Muscle layer of duodenum (tissue), 2 donors: ENCODE measurements at regions not wholly inside any gene's neighbourhood (a gene's known extent, or its start where the extent isn't known, plus 50 kb on each side); places are given as distances from the start of the nearest gene placed in this dataset.
"Not testable (repeated sequence)": the region's sequence is repeated elsewhere in the genome, so short reads cannot be mapped to it uniquely, and the experiment has no call there.

Source experiments
- H3K27ac ChIP-seq: one replicate; pipeline ENCODE4 v1.7.0; 2013; ENCODE audit warnings: mild to moderate bottlenecking, low read length
- H3K27me3 ChIP-seq: one replicate; pipeline ENCODE4 v1.7.0; 2013; ENCODE audit warnings: low read depth, mild to moderate bottlenecking, control low read depth, low read length
- H3K36me3 ChIP-seq, 2 donors: one replicate each; pipeline ENCODE4 v1.7.0; 2013; ENCODE audit warnings: low read length in 2 of 2, control low read depth in 1 of 2, mild to moderate bottlenecking in 1 of 2; ENCODE audit not compliant: insufficient read depth in 2 of 2, control insufficient read depth in 1 of 2
- H3K4me1 ChIP-seq, 2 donors: one replicate each; pipeline ENCODE4 v1.7.0; 2013; ENCODE audit warnings: low read length in 2 of 2, mild to moderate bottlenecking in 2 of 2, control low read depth in 1 of 2, moderate library complexity in 1 of 2; ENCODE audit not compliant: insufficient read depth in 2 of 2, control insufficient read depth in 1 of 2
- H3K4me3 ChIP-seq, 2 donors: one replicate each; pipeline ENCODE4 v1.7.0; 2013; ENCODE audit warnings: low read length in 2 of 2, low read depth in 1 of 2, mild to moderate bottlenecking in 1 of 2
- H3K9me3 ChIP-seq, 2 donors: one replicate each; pipeline ENCODE4 v1.7.0; 2013; ENCODE audit warnings: low read length in 2 of 2, control low read depth in 1 of 2, mild to moderate bottlenecking in 1 of 2; ENCODE audit not compliant: control insufficient read depth in 1 of 2
- donor health status: healthy.

- H3K4me3 ChIP-seq, result no peak overlapping the region
- H3K36me3 ChIP-seq, result no peaks in the 10 kb centered on the region
- H3K27me3 ChIP-seq, result no peaks in the 10 kb centered on the region
- no peak overlapping the region for H3K27ac ChIP-seq
- no peaks in the 10 kb centered on the region for H3K4me1 ChIP-seq
- H3K9me3 ChIP-seq, result no peaks in the 10 kb centered on the region
Observed at GRCh38 chr10:107542016-107542415, 377.5 kb upstream of the SORCS1 start.

- Histone ChIP-seq H3K27ac (no peak overlapping the region), H3K27me3 (no peaks in the 10 kb centered on the region), H3K9me3 (no peaks in the 10 kb centered on the region), H3K36me3 (no peaks in the 10 kb centered on the region), H3K4me1 (no peaks in the 10 kb centered on the region), H3K4me3 (no peak overlapping the region)
Observed at GRCh38 chr10:107540981-107541380, 376.5 kb upstream of the SORCS1 start.

GRCh38 chr10:107529350-107529749 lies 364.8 kb upstream of the SORCS1 start:
- Histone ChIP-seq H3K27me3 (no peaks in the 10 kb centered on the region), H3K36me3 (no peaks in the 10 kb centered on the region), H3K9me3 (no peaks in the 10 kb centered on the region), H3K4me1 (no peaks in the 10 kb centered on the region), H3K27ac (no peak overlapping the region), H3K4me3 (no peak overlapping the region)

GRCh38 chr10:107520348-107520747 lies 355.8 kb upstream of the SORCS1 start:
- Histone ChIP-seq H3K9me3 (no peaks in the 10 kb centered on the region), H3K36me3 (no peaks in the 10 kb centered on the region), H3K27ac (no peak overlapping the region), H3K4me3 (no peak overlapping the region), H3K27me3 (no peaks in the 10 kb centered on the region), H3K4me1 (no peaks in the 10 kb centered on the region)

GRCh38 chr10:107517811-107518210 lies 353.3 kb upstream of the SORCS1 start:
- H3K9me3 ChIP-seq, result no peaks in the 10 kb centered on the region
- H3K36me3 ChIP-seq, result no peaks in the 10 kb centered on the region
- peaks cover 0 to 5% of the 10 kb centered on the region in 2 donors for H3K4me1 ChIP-seq
- H3K4me3 ChIP-seq, result no peak overlapping the region
- H3K27ac ChIP-seq, result no peak overlapping the region
- no peaks in the 10 kb centered on the region for H3K27me3 ChIP-seq

GRCh38 chr10:107516349-107516748 lies 351.8 kb upstream of the SORCS1 start:
- no peak overlapping the region for H3K4me3 ChIP-seq
- H3K27me3 ChIP-seq, result no peaks in the 10 kb centered on the region
- H3K4me1 ChIP-seq, result peaks cover 0 to 7% of the 10 kb centered on the region in 2 donors
- H3K27ac ChIP-seq, result no peak overlapping the region
- H3K36me3 ChIP-seq, result no peaks in the 10 kb centered on the region
- H3K9me3 ChIP-seq, result no peaks in the 10 kb centered on the region

GRCh38 chr10:107504011-107504410 lies 339.5 kb upstream of the SORCS1 start:
- not testable (repeated sequence) for H3K27me3 ChIP-seq, H3K4me1 ChIP-seq, H3K27ac ChIP-seq, H3K36me3 ChIP-seq, H3K9me3 ChIP-seq, H3K4me3 ChIP-seq

GRCh38 chr10:107502229-107502985 lies 337.9 kb upstream of the SORCS1 start:
- no peaks in the 10 kb centered on the region for H3K36me3 ChIP-seq
- H3K9me3 ChIP-seq, result peaks cover 0 to 4% of the 10 kb centered on the region in 2 donors
- H3K27ac ChIP-seq, result no peak overlapping the region
- no peaks in the 10 kb centered on the region for H3K4me1 ChIP-seq
- no peak overlapping the region for H3K4me3 ChIP-seq
- H3K27me3 ChIP-seq, result no peaks in the 10 kb centered on the region

GRCh38 chr10:107498983-107499382 lies 334.5 kb upstream of the SORCS1 start:
- peaks cover 0 to 4% of the 10 kb centered on the region in 2 donors for H3K9me3 ChIP-seq
- no peaks in the 10 kb centered on the region for H3K27me3 ChIP-seq
- H3K4me1 ChIP-seq, result no peaks in the 10 kb centered on the region
- no peak overlapping the region for H3K27ac ChIP-seq
- H3K4me3 ChIP-seq, result no peak overlapping the region
- no peaks in the 10 kb centered on the region for H3K36me3 ChIP-seq

- H3K4me1 ChIP-seq, result no peaks in the 10 kb centered on the region
- no peak overlapping the region for H3K4me3 ChIP-seq
- no peaks in the 10 kb centered on the region for H3K27me3 ChIP-seq
- H3K36me3 ChIP-seq, result no peaks in the 10 kb centered on the region
- H3K9me3 ChIP-seq, result no peaks in the 10 kb centered on the region
- no peak overlapping the region for H3K27ac ChIP-seq
Observed at GRCh38 chr10:107497024-107497423, 332.5 kb upstream of the SORCS1 start.

GRCh38 chr10:107496594-107496993 lies 332.1 kb upstream of the SORCS1 start:
- H3K4me3 ChIP-seq, result no peak overlapping the region
- no peak overlapping the region for H3K27ac ChIP-seq

GRCh38 chr10:107492389-107492788 lies 327.9 kb upstream of the SORCS1 start:
- Histone ChIP-seq H3K9me3 (no peaks in the 10 kb centered on the region), H3K4me1 (no peaks in the 10 kb centered on the region), H3K27me3 (no peaks in the 10 kb centered on the region), H3K27ac (no peak overlapping the region), H3K4me3 (no peak overlapping the region), H3K36me3 (no peaks in the 10 kb centered on the region)

More at GRCh38 chr10:107496594-107496993, 332.1 kb upstream of the SORCS1 start:
- Histone ChIP-seq H3K9me3 (no peaks in the 10 kb centered on the region), H3K4me1 (no peaks in the 10 kb centered on the region), H3K36me3 (no peaks in the 10 kb centered on the region), H3K27me3 (no peaks in the 10 kb centered on the region)
